ENCODE measurements at regions not wholly inside any gene's neighbourhood (a gene's known extent, or its start where the extent isn't known, plus 50 kb on each side); places are given as distances from the start of the nearest gene placed in this dataset.

GRCh38 chr5:90294604-90295003 lies 115.0 kb downstream of the CETN3 start:
- peaks cover 0 to 2% of the 10 kb centered on the region in 2 donors for H3K4me1 ChIP-seq (ENCODE audit: control insufficient read depth in 1 of 2, insufficient read depth in 2 of 2, low read length in 2 of 2)
- no peaks in the 10 kb centered on the region for H3K9me3 ChIP-seq (ENCODE audit: control insufficient read depth, low read length)
- no peak for DNase-seq
- WGBS, 2 donors: 89 to 95% methylated on average over 5 of the region's 5 CpGs
- H3K36me3 ChIP-seq (ENCODE audit: control insufficient read depth in 1 of 2, insufficient read depth in 2 of 2, low read length in 1 of 2): no peaks in the 10 kb centered on the region
- H3K27ac ChIP-seq (ENCODE audit: low read depth in 1 of 2, low read length in 2 of 2): no peak overlapping the region
- no peak overlapping the region for H3K4me3 ChIP-seq (ENCODE audit: low read length in 2 of 2)
- no peak for ATAC-seq (ENCODE audit: low FRiP score)
- intact Hi-C loops (cut with DNase I): no loop called here
- no peaks in the 10 kb centered on the region for H3K27me3 ChIP-seq (ENCODE audit: control insufficient read depth in 1 of 2, insufficient read depth in 2 of 2, low read length in 1 of 2)

GRCh38 chr5:90293931-90294330 lies 115.6 kb downstream of the CETN3 start:
- Histone ChIP-seq H3K27ac (ENCODE audit: low read depth in 1 of 2, low read length in 2 of 2) (no peak overlapping the region), H3K4me1 (ENCODE audit: control insufficient read depth in 1 of 2, insufficient read depth in 2 of 2, low read length in 2 of 2) (peaks cover 0 to 3% of the 10 kb centered on the region in 2 donors), H3K36me3 (ENCODE audit: control insufficient read depth in 1 of 2, insufficient read depth in 2 of 2, low read length in 1 of 2) (no peaks in the 10 kb centered on the region), H3K4me3 (ENCODE audit: low read length in 2 of 2) (no peak overlapping the region), H3K9me3 (ENCODE audit: control insufficient read depth, low read length) (no peaks in the 10 kb centered on the region), H3K27me3 (ENCODE audit: control insufficient read depth in 1 of 2, insufficient read depth in 2 of 2, low read length in 1 of 2) (no peaks in the 10 kb centered on the region)
- DNase-seq (no peak), ATAC-seq (ENCODE audit: low FRiP score) (no peak)
- 31 to 74% methylated on average over 2 of the region's 2 CpGs for WGBS, 2 donors
- intact Hi-C loops (cut with DNase I): no loop called here

- no peak for ATAC-seq (ENCODE audit: low FRiP score)
- no peak overlapping the region for H3K4me3 ChIP-seq (ENCODE audit: low read length in 2 of 2)
- intact Hi-C loops (cut with DNase I): no loop called here
- H3K36me3 ChIP-seq (ENCODE audit: control insufficient read depth in 1 of 2, insufficient read depth in 2 of 2, low read length in 1 of 2): no peaks in the 10 kb centered on the region
- DNase-seq: no peak
- 93 to 94% methylated on average over 5 of the region's 5 CpGs for WGBS, 2 donors
- no peaks in the 10 kb centered on the region for H3K9me3 ChIP-seq (ENCODE audit: control insufficient read depth, low read length)
- H3K27me3 ChIP-seq (ENCODE audit: control insufficient read depth in 1 of 2, insufficient read depth in 2 of 2, low read length in 1 of 2): no peaks in the 10 kb centered on the region
- no peak overlapping the region for H3K27ac ChIP-seq (ENCODE audit: low read depth in 1 of 2, low read length in 2 of 2)
- peaks cover 0 to 3% of the 10 kb centered on the region in 2 donors for H3K4me1 ChIP-seq (ENCODE audit: control insufficient read depth in 1 of 2, insufficient read depth in 2 of 2, low read length in 2 of 2)
Measured at GRCh38 chr5:90290648-90291047, 118.9 kb downstream of the CETN3 start.

GRCh38 chr5:90289837-90290236 lies 119.7 kb downstream of the CETN3 start:
- no peaks in the 10 kb centered on the region for H3K36me3 ChIP-seq (ENCODE audit: control insufficient read depth in 1 of 2, insufficient read depth in 2 of 2, low read length in 1 of 2)
- no peak overlapping the region for H3K27ac ChIP-seq (ENCODE audit: low read depth in 1 of 2, low read length in 2 of 2)
- WGBS, 2 donors: 33 to 46% methylated on average over 5 of the region's 5 CpGs
- no peak for DNase-seq
- no peak overlapping the region for H3K4me3 ChIP-seq (ENCODE audit: low read length in 2 of 2)
- H3K4me1 ChIP-seq (ENCODE audit: control insufficient read depth in 1 of 2, insufficient read depth in 2 of 2, low read length in 2 of 2): peaks cover 0 to 3% of the 10 kb centered on the region in 2 donors
- no peaks in the 10 kb centered on the region for H3K27me3 ChIP-seq (ENCODE audit: control insufficient read depth in 1 of 2, insufficient read depth in 2 of 2, low read length in 1 of 2)
- intact Hi-C loops (cut with DNase I): no loop called here
- no peak for ATAC-seq (ENCODE audit: low FRiP score)
- no peaks in the 10 kb centered on the region for H3K9me3 ChIP-seq (ENCODE audit: control insufficient read depth, low read length)

- WGBS, 2 donors: 93 to 94% methylated on average over 1 of the region's 1 CpG
- no peak overlapping the region for H3K27ac ChIP-seq (ENCODE audit: low read depth in 1 of 2, low read length in 2 of 2)
- H3K9me3 ChIP-seq (ENCODE audit: control insufficient read depth, low read length): no peaks in the 10 kb centered on the region
- no peak overlapping the region for H3K4me3 ChIP-seq (ENCODE audit: low read length in 2 of 2)
- no peaks in the 10 kb centered on the region for H3K36me3 ChIP-seq (ENCODE audit: control insufficient read depth in 1 of 2, insufficient read depth in 2 of 2, low read length in 1 of 2)
- DNase-seq: no peak
- peaks cover 0 to 3% of the 10 kb centered on the region in 2 donors for H3K4me1 ChIP-seq (ENCODE audit: control insufficient read depth in 1 of 2, insufficient read depth in 2 of 2, low read length in 2 of 2)
- H3K27me3 ChIP-seq (ENCODE audit: control insufficient read depth in 1 of 2, insufficient read depth in 2 of 2, low read length in 1 of 2): no peaks in the 10 kb centered on the region
- intact Hi-C loops (cut with DNase I): no loop called here
- no peak for ATAC-seq (ENCODE audit: low FRiP score)
Measured at GRCh38 chr5:90287036-90287435, 122.5 kb downstream of the CETN3 start.

GRCh38 chr5:90285581-90285980 lies 124.0 kb downstream of the CETN3 start:
- DNase-seq (no peak), ATAC-seq (ENCODE audit: low FRiP score) (no peak)
- Histone ChIP-seq H3K27ac (ENCODE audit: low read depth in 1 of 2, low read length in 2 of 2) (no peak overlapping the region), H3K27me3 (ENCODE audit: control insufficient read depth in 1 of 2, insufficient read depth in 2 of 2, low read length in 1 of 2) (no peaks in the 10 kb centered on the region), H3K36me3 (ENCODE audit: control insufficient read depth in 1 of 2, insufficient read depth in 2 of 2, low read length in 1 of 2) (no peaks in the 10 kb centered on the region), H3K4me1 (ENCODE audit: control insufficient read depth in 1 of 2, insufficient read depth in 2 of 2, low read length in 2 of 2) (peaks cover 0 to 3% of the 10 kb centered on the region in 2 donors), H3K4me3 (ENCODE audit: low read length in 2 of 2) (no peak overlapping the region), H3K9me3 (ENCODE audit: control insufficient read depth, low read length) (no peaks in the 10 kb centered on the region)
- 33 to 57% methylated on average over 1 of the region's 1 CpG for WGBS, 2 donors
- intact Hi-C loops (cut with DNase I): no loop called here

GRCh38 chr5:90284375-90284774 lies 125.2 kb downstream of the CETN3 start:
- Histone ChIP-seq H3K4me3 (ENCODE audit: low read length in 2 of 2) (no peak overlapping the region), H3K9me3 (ENCODE audit: control insufficient read depth, low read length) (no peaks in the 10 kb centered on the region), H3K27me3 (ENCODE audit: control insufficient read depth in 1 of 2, insufficient read depth in 2 of 2, low read length in 1 of 2) (no peaks in the 10 kb centered on the region), H3K27ac (ENCODE audit: low read depth in 1 of 2, low read length in 2 of 2) (no peak overlapping the region), H3K4me1 (ENCODE audit: control insufficient read depth in 1 of 2, insufficient read depth in 2 of 2, low read length in 2 of 2) (no peaks in the 10 kb centered on the region), H3K36me3 (ENCODE audit: control insufficient read depth in 1 of 2, insufficient read depth in 2 of 2, low read length in 1 of 2) (no peaks in the 10 kb centered on the region)
- intact Hi-C loops (cut with DNase I): no loop called here
- WGBS, 2 donors: 96 to 97% methylated on average over 1 of the region's 1 CpG
- no peak for ATAC-seq (ENCODE audit: low FRiP score)
- no peak for DNase-seq

GRCh38 chr5:90279091-90279490 lies 130.5 kb downstream of the CETN3 start:
- intact Hi-C loops (cut with DNase I): loop anchor here in 1 of 2 donors (10.0 kb wide), 1 partner anchor 1554 kb away; no protein-coding TSS in a partner anchor

GRCh38 chr5:90274216-90274615 lies 135.3 kb downstream of the CETN3 start:
- 6 to 22% methylated on average over 2 of the region's 2 CpGs for WGBS, 2 donors
- intact Hi-C loops (cut with DNase I): loop anchor here in 1 of 2 donors (10.0 kb wide), 1 partner anchor 1549 kb away; no protein-coding TSS in a partner anchor
- ATAC-seq (ENCODE audit: low FRiP score) (no peak), DNase-seq (no peak)
- no peak overlapping the region for H3K27ac ChIP-seq (ENCODE audit: low read depth in 1 of 2, low read length in 2 of 2)
- H3K4me3 ChIP-seq (ENCODE audit: low read length in 2 of 2): no peak overlapping the region
- peaks cover 0 to 2% of the 10 kb centered on the region in 2 donors for H3K4me1 ChIP-seq (ENCODE audit: control insufficient read depth in 1 of 2, insufficient read depth in 2 of 2, low read length in 2 of 2)
- no peaks in the 10 kb centered on the region for H3K9me3 ChIP-seq (ENCODE audit: control insufficient read depth, low read length)
- H3K27me3 ChIP-seq (ENCODE audit: control insufficient read depth in 1 of 2, insufficient read depth in 2 of 2, low read length in 1 of 2): no peaks in the 10 kb centered on the region
- no peaks in the 10 kb centered on the region for H3K36me3 ChIP-seq (ENCODE audit: control insufficient read depth in 1 of 2, insufficient read depth in 2 of 2, low read length in 1 of 2)

More at GRCh38 chr5:90279091-90279490, 130.5 kb downstream of the CETN3 start:
- no peaks in the 10 kb centered on the region for H3K36me3 ChIP-seq (ENCODE audit: control insufficient read depth in 1 of 2, insufficient read depth in 2 of 2, low read length in 1 of 2)
- WGBS, 2 donors: 92 to 94% methylated on average over 3 of the region's 3 CpGs
- DNase-seq (no peak), ATAC-seq (ENCODE audit: low FRiP score) (no peak)
- H3K27me3 ChIP-seq (ENCODE audit: control insufficient read depth in 1 of 2, insufficient read depth in 2 of 2, low read length in 1 of 2): no peaks in the 10 kb centered on the region
- no peaks in the 10 kb centered on the region for H3K9me3 ChIP-seq (ENCODE audit: control insufficient read depth, low read length)
- no peak overlapping the region for H3K27ac ChIP-seq (ENCODE audit: low read depth in 1 of 2, low read length in 2 of 2)
- H3K4me1 ChIP-seq (ENCODE audit: control insufficient read depth in 1 of 2, insufficient read depth in 2 of 2, low read length in 2 of 2): peaks cover 0 to 2% of the 10 kb centered on the region in 2 donors
- no peak overlapping the region for H3K4me3 ChIP-seq (ENCODE audit: low read length in 2 of 2)
